ENCODE measurements at regions not wholly inside any gene's neighbourhood (a gene's known extent, or its start where the extent isn't known, plus 50 kb on each side); places are given as distances from the start of the nearest gene placed in this dataset.
"Not testable (repeated sequence)": the region's sequence is repeated elsewhere in the genome, so short reads cannot be mapped to it uniquely, and the experiment has no call there.

- no peak for DNase-seq
Measured at GRCh38 chr10:121690152-121690848, 92.1 kb upstream of the FGFR2 start.

GRCh38 chr10:121687095-121687813 is 89.0 kb upstream of the FGFR2 start:
- no peak for DNase-seq

GRCh38 chr10:121684276-121684675 is 86.0 kb upstream of the FGFR2 start:
- no peak for DNase-seq

GRCh38 chr10:121683816-121684215 is 85.6 kb upstream of the FGFR2 start:
- no peak for DNase-seq

- no peak for DNase-seq
Measured at GRCh38 chr10:121683366-121683765, 85.1 kb upstream of the FGFR2 start.

- DNase-seq: no peak
Measured at GRCh38 chr10:121681997-121682687, 83.9 kb upstream of the FGFR2 start.

- no peak for DNase-seq
Measured at GRCh38 chr10:121680879-121681655, 82.8 kb upstream of the FGFR2 start.

GRCh38 chr10:121679916-121680315 is 81.7 kb upstream of the FGFR2 start:
- no peak for DNase-seq

GRCh38 chr10:121678631-121679174 is 80.5 kb upstream of the FGFR2 start:
- no peak for DNase-seq

GRCh38 chr10:121677880-121678279 is 79.6 kb upstream of the FGFR2 start:
- no peak for DNase-seq

- no peak for DNase-seq
Measured at GRCh38 chr10:121675344-121675743, 77.1 kb upstream of the FGFR2 start.

- no peak for DNase-seq
Measured at GRCh38 chr10:121674885-121675284, 76.6 kb upstream of the FGFR2 start.

GRCh38 chr10:121672733-121673132 is 74.5 kb upstream of the FGFR2 start:
- DNase-seq: no peak

GRCh38 chr10:121669840-121670239 is 71.6 kb upstream of the FGFR2 start:
- DNase-seq: not testable (repeated sequence)

- DNase-seq: no peak
Measured at GRCh38 chr10:121669028-121669374, 70.8 kb upstream of the FGFR2 start.

GRCh38 chr10:121668314-121669027 is 70.2 kb upstream of the FGFR2 start:
- peak; percentile 1 for DNase-seq

GRCh38 chr10:121667948-121668313 is 69.7 kb upstream of the FGFR2 start:
- no peak for DNase-seq

- no peak for DNase-seq
Measured at GRCh38 chr10:121665809-121666208, 67.6 kb upstream of the FGFR2 start.

- DNase-seq: no peak
Measured at GRCh38 chr10:121664671-121665070, 66.4 kb upstream of the FGFR2 start.

GRCh38 chr10:121662945-121663917 is 65.0 kb upstream of the FGFR2 start:
- no peak for DNase-seq

- no peak for DNase-seq
Measured at GRCh38 chr10:121662531-121662930, 64.3 kb upstream of the FGFR2 start.

All from DMS 273 treated with DMSO at 0.1 percent for 48 hours (cell line).